Sigmoid colon (tissue), 4 donors: ENCODE measurements at regions not wholly inside any gene's neighbourhood (a gene's known extent, or its start where the extent isn't known, plus 50 kb on each side); places are given as distances from the start of the nearest gene placed in this dataset.

ENCODE experiments used
- POLR2A ChIP-seq, 2 donors: fragments of 450-650 bp; IDR thresholded peaks; one replicate each; pipeline ENCODE4 v1.6.1; 2016; ENCODE audit warnings: antibody characterized with exemption in 2 of 2, mild to moderate bottlenecking in 2 of 2, moderate library complexity in 2 of 2
- POLR2AphosphoS5 ChIP-seq, 4 donors: sonication (generic); formaldehyde crosslinking; IDR thresholded peaks; one replicate each; pipeline ENCODE4 v1.6.1; 2017; ENCODE audit warnings: antibody characterized with exemption in 4 of 4

GRCh38 chr12:125579916-125580315 lies 514.7 kb downstream of the AACS start:
- no peak for TF ChIP-seq POLR2A (IDR thresholded peaks at IDR 0.05)
- TF ChIP-seq POLR2AphosphoS5 (IDR thresholded peaks at IDR 0.05), result no peak
